ENCODE measurements at regions not wholly inside any gene's neighbourhood (a gene's known extent, or its start where the extent isn't known, plus 50 kb on each side); places are given as distances from the start of the nearest gene placed in this dataset.

- Histone ChIP-seq H3K9me3 (ENCODE audit: control insufficient read depth, insufficient read depth, low read length) (no peaks in the 10 kb centered on the region), H3K27ac (ENCODE audit: low read depth, low read length) (no peak overlapping the region), H3K4me3 (ENCODE audit: low read length) (no peak overlapping the region), H3F3A (ENCODE audit: control insufficient read depth, insufficient read depth) (no peaks in the 10 kb centered on the region), H3K27me3 (ENCODE audit: control insufficient read depth, low read length) (no peaks in the 10 kb centered on the region), H3K4me2 (ENCODE audit: low read length) (no peak overlapping the region), H3K36me3 (ENCODE audit: control insufficient read depth, low read length) (no peaks in the 10 kb centered on the region), H4K20me1 (ENCODE audit: control insufficient read depth, insufficient read depth, low read depth, low read length) (no peaks in the 10 kb centered on the region), H3K4me1 (ENCODE audit: control insufficient read depth, low read length) (no peaks in the 10 kb centered on the region), H3K9me2 (replicated peaks; ENCODE audit: control insufficient read depth, low read length) (no peaks in the 10 kb centered on the region), H3K79me2 (ENCODE audit: control insufficient read depth, low read length) (no peaks in the 10 kb centered on the region)
- no peak for TF ChIP-seq EZH2phosphoT487 (IDR thresholded peaks at IDR 0.05; ENCODE audit: borderline replicate concordance, low read length)
- TF ChIP-seq CTCF (IDR thresholded peaks at IDR 0.05; ENCODE audit: low read depth, low read length, poor library complexity, severe bottlenecking): no peak
These were observed 124.8 kb upstream of the LSM8 start for GRCh38 chr7:118059209-118059608.

GRCh38 chr7:118060692-118061091 lies 123.3 kb upstream of the LSM8 start:
- no peak overlapping the region for H3K4me3 ChIP-seq (ENCODE audit: low read length)
- no peaks in the 10 kb centered on the region for H3K36me3 ChIP-seq (ENCODE audit: control insufficient read depth, low read length)
- H3F3A ChIP-seq (ENCODE audit: control insufficient read depth, insufficient read depth): no peaks in the 10 kb centered on the region
- no peaks in the 10 kb centered on the region for H3K9me2 ChIP-seq (replicated peaks; ENCODE audit: control insufficient read depth, low read length)
- no peaks in the 10 kb centered on the region for H3K4me1 ChIP-seq (ENCODE audit: control insufficient read depth, low read length)
- TF ChIP-seq EZH2phosphoT487 (IDR thresholded peaks at IDR 0.05; ENCODE audit: borderline replicate concordance, low read length) (no peak), CTCF (IDR thresholded peaks at IDR 0.05; ENCODE audit: low read depth, low read length, poor library complexity, severe bottlenecking) (no peak)
- no peak overlapping the region for H3K4me2 ChIP-seq (ENCODE audit: low read length)
- H3K27ac ChIP-seq (ENCODE audit: low read depth, low read length): no peak overlapping the region
- no peaks in the 10 kb centered on the region for H3K79me2 ChIP-seq (ENCODE audit: control insufficient read depth, low read length)
- H3K9me3 ChIP-seq (ENCODE audit: control insufficient read depth, insufficient read depth, low read length): no peaks in the 10 kb centered on the region
- H4K20me1 ChIP-seq (ENCODE audit: control insufficient read depth, insufficient read depth, low read depth, low read length): no peaks in the 10 kb centered on the region
- H3K27me3 ChIP-seq (ENCODE audit: control insufficient read depth, low read length): no peaks in the 10 kb centered on the region

- no peaks in the 10 kb centered on the region for H4K20me1 ChIP-seq (ENCODE audit: control insufficient read depth, insufficient read depth, low read depth, low read length)
- no peak overlapping the region for H3K27ac ChIP-seq (ENCODE audit: low read depth, low read length)
- no peaks in the 10 kb centered on the region for H3K36me3 ChIP-seq (ENCODE audit: control insufficient read depth, low read length)
- H3K79me2 ChIP-seq (ENCODE audit: control insufficient read depth, low read length): no peaks in the 10 kb centered on the region
- H3K9me3 ChIP-seq (ENCODE audit: control insufficient read depth, insufficient read depth, low read length): no peaks in the 10 kb centered on the region
- H3K4me3 ChIP-seq (ENCODE audit: low read length): no peak overlapping the region
- no peaks in the 10 kb centered on the region for H3K4me1 ChIP-seq (ENCODE audit: control insufficient read depth, low read length)
- no peaks in the 10 kb centered on the region for H3K9me2 ChIP-seq (replicated peaks; ENCODE audit: control insufficient read depth, low read length)
- no peaks in the 10 kb centered on the region for H3F3A ChIP-seq (ENCODE audit: control insufficient read depth, insufficient read depth)
- H3K4me2 ChIP-seq (ENCODE audit: low read length): no peak overlapping the region
- TF ChIP-seq CTCF (IDR thresholded peaks at IDR 0.05; ENCODE audit: low read depth, low read length, poor library complexity, severe bottlenecking): no peak
- TF ChIP-seq EZH2phosphoT487 (IDR thresholded peaks at IDR 0.05; ENCODE audit: borderline replicate concordance, low read length): no peak
- no peaks in the 10 kb centered on the region for H3K27me3 ChIP-seq (ENCODE audit: control insufficient read depth, low read length)
These were observed 122.6 kb upstream of the LSM8 start for GRCh38 chr7:118061386-118061785.
